Smooth muscle cell (in vitro differentiated cells): ENCODE measurements at regions not wholly inside any gene's neighbourhood (a gene's known extent, or its start where the extent isn't known, plus 50 kb on each side); places are given as distances from the start of the nearest gene placed in this dataset.

Experiments used
- DNase-seq: peaks from one replicate; lab custom pipeline; 2025; ENCODE audit not compliant: unreplicated experiment; lab: John Stamatoyannopoulos, UW
- H2AFZ ChIP-seq: fragments of 200-600 bp; sonication (generic); 2 replicates; pipeline ENCODE4 v1.6.0; 2016; ENCODE audit warnings: antibody characterized with exemption, low read depth, mild to moderate bottlenecking
- H3F3A ChIP-seq: fragments of 200-600 bp; sonication (generic); 2 replicates; pipeline ENCODE4 v1.6.0; 2017; ENCODE audit warnings: antibody characterized with exemption, low read depth
- H3K27ac ChIP-seq: fragments of 200-600 bp; sonication (generic); 2 replicates; pipeline ENCODE4 v1.5.1; 2016; ENCODE audit warnings: low read depth, mild to moderate bottlenecking
- H3K27me3 ChIP-seq: fragments of 200-600 bp; sonication (generic); 2 replicates; pipeline ENCODE4 v1.6.1; 2016; ENCODE audit warnings: low read depth, mild to moderate bottlenecking
- H3K36me3 ChIP-seq: fragments of 200-600 bp; sonication (generic); 2 replicates; pipeline ENCODE4 v1.5.1; 2016; ENCODE audit warnings: low read depth
- H3K4me1 ChIP-seq: fragments of 200-600 bp; sonication (generic); 2 replicates; pipeline ENCODE4 v1.5.1; 2016; ENCODE audit warnings: low read depth
- H3K4me2 ChIP-seq: fragments of 200-600 bp; sonication (generic); 2 replicates; pipeline ENCODE4 v1.6.0; 2016; ENCODE audit warnings: mild to moderate bottlenecking
- H3K4me3 ChIP-seq: fragments of 200-600 bp; sonication (generic); 2 replicates; pipeline ENCODE4 v1.5.1; 2016; ENCODE audit warnings: mild to moderate bottlenecking
- H3K79me2 ChIP-seq: fragments of 200-600 bp; sonication (generic); 2 replicates; pipeline ENCODE4 v1.6.0; 2016; ENCODE audit warnings: low read depth, mild to moderate bottlenecking
- H3K9ac ChIP-seq: fragments of 200-600 bp; sonication (generic); 2 replicates; pipeline ENCODE4 v1.6.0; 2016; ENCODE audit warnings: low read depth
- H3K9me3 ChIP-seq: fragments of 200-600 bp; sonication (generic); replicated peaks from 2 replicates; pipeline ENCODE4 v1.5.1; 2016; ENCODE audit warnings: low read depth
- H4K20me1 ChIP-seq: fragments of 200-600 bp; sonication (generic); 2 replicates; pipeline ENCODE4 v1.6.0; 2016; ENCODE audit warnings: low read depth
- CTCF ChIP-seq: fragments of 200-600 bp; sonication (generic); IDR thresholded peaks from 2 replicates; pipeline ENCODE4 v1.5.1; 2017; ENCODE audit warnings: borderline replicate concordance, mild to moderate bottlenecking, antibody characterized with exemption; ENCODE audit not compliant: insufficient read depth, poor library complexity, severe bottlenecking
- WGBS: methylation state at CpG from one replicate; pipeline ENCODE4 v1.1.7; 2016; ENCODE audit warnings: low lambda C conversion rate; 5-methylcytosine and 5-hydroxymethylcytosine counted together

GRCh38 chr1:88022516-88022915 lies 661.6 kb upstream of the PKN2 start:
- H3F3A ChIP-seq: no peaks in the 10 kb centered on the region
- TF ChIP-seq CTCF: no peak
- H3K79me2 ChIP-seq: no peaks in the 10 kb centered on the region
- no peak overlapping the region for H2AFZ ChIP-seq
- H3K4me2 ChIP-seq: no peak overlapping the region
- no peaks in the 10 kb centered on the region for H4K20me1 ChIP-seq
- H3K4me1 ChIP-seq: no peaks in the 10 kb centered on the region
- no peak for DNase-seq
- no peaks in the 10 kb centered on the region for H3K36me3 ChIP-seq
- WGBS: 91% methylated on average over 4 of the region's 4 CpGs
- H3K9ac ChIP-seq: no peak overlapping the region
- no peaks in the 10 kb centered on the region for H3K27me3 ChIP-seq
- H3K9me3 ChIP-seq: no peaks in the 10 kb centered on the region
- no peak overlapping the region for H3K27ac ChIP-seq
- H3K4me3 ChIP-seq: no peak overlapping the region

GRCh38 chr1:88029142-88029541 lies 654.9 kb upstream of the PKN2 start:
- no peaks in the 10 kb centered on the region for H3K36me3 ChIP-seq
- no peak overlapping the region for H3K9ac ChIP-seq
- WGBS: 74% methylated on average over 2 of the region's 2 CpGs
- H3F3A ChIP-seq: no peaks in the 10 kb centered on the region
- no peaks in the 10 kb centered on the region for H3K9me3 ChIP-seq
- H2AFZ ChIP-seq: no peak overlapping the region
- H3K4me2 ChIP-seq: no peak overlapping the region
- H3K27me3 ChIP-seq: no peaks in the 10 kb centered on the region
- no peak overlapping the region for H3K27ac ChIP-seq
- TF ChIP-seq CTCF: no peak
- peaks cover 4% of the 10 kb centered on the region for H3K4me1 ChIP-seq
- DNase-seq: no peak
- no peak overlapping the region for H3K4me3 ChIP-seq
- H3K79me2 ChIP-seq: no peaks in the 10 kb centered on the region
- no peaks in the 10 kb centered on the region for H4K20me1 ChIP-seq

DNA sequence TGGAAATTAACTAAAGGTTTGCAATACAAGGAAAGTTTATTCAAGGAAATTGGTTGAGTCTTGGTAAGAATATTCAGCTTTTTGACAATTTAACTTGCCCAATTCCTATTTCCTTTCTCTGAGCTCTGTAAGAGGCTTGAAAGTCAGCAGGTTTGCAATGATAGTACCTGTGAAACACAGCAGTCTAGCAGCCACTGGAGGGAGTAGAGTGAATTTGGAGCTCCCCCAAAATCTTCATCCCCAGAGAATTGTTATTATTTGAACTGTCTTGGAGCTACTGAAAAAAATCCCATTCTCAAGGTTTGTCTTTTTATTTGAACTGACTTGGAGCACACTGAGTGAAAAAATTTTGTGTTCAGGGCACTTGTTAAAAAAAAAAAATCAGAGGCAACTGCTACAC lies 654.2 kb upstream of the PKN2 start:
- no peak overlapping the region for H3K9ac ChIP-seq

More for the DNA sequence above, 654.2 kb upstream of the PKN2 start:
- H3F3A ChIP-seq: no peaks in the 10 kb centered on the region
- H3K9me3 ChIP-seq: no peaks in the 10 kb centered on the region
- H3K79me2 ChIP-seq: no peaks in the 10 kb centered on the region
- peaks cover 4% of the 10 kb centered on the region for H3K4me1 ChIP-seq
- no peak for DNase-seq
- no peaks in the 10 kb centered on the region for H3K27me3 ChIP-seq
- no peaks in the 10 kb centered on the region for H3K36me3 ChIP-seq
- no peaks in the 10 kb centered on the region for H4K20me1 ChIP-seq
- H3K4me3 ChIP-seq: no peak overlapping the region
- no peak for TF ChIP-seq CTCF
- no peak overlapping the region for H3K27ac ChIP-seq
- no peak overlapping the region for H2AFZ ChIP-seq
- H3K4me2 ChIP-seq: no peak overlapping the region
